ENCODE measurements at regions not wholly inside any gene's neighbourhood (a gene's known extent, or its start where the extent isn't known, plus 50 kb on each side); places are given as distances from the start of the nearest gene placed in this dataset.
A peak's percentile ranks its signal among the peaks of the same experiment; 100 is the strongest.

DNA sequence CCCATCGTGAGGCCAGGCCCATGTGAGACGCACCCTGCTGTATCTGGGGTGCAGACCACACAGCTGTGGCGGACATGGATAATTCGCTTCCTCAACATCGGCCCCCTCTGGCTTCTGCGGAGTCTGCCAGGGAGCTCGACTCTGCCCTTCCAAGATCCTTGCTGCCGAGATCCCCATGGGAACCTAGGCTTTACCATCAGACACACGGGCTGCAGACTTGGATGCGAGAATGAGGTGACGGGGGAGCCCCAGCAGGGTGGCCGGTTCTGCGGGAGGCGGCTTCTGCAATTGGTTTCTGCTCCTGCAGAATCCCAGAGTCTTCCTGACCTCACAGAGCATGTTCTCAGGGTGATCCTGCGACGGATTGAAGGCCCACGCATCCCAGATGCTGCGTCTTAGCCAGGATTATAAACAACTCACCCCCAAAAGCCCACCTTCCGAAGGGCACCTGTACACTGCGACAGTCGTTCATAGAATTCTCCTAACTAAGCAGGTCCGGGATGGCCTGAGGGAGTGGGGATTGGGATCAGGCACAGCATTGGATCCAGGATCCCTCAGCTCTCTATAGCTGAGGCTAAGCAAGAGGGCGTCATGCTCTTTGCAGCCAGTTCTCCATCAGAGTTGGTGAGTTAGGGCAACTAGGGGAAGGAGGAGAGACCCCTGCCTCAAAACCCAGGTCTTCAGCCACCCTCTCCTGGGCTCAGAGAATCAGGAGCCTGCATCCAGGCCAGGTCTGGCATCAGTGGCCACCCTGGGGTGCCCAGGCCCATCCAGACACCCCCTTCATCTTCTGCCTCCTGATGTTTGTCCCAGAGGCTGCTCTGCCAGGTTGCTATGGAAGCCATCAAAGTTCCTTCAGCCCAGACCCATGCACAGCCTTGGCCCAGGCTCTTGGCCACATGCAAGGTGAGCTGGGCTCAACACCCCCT lies 74.7 kb upstream of the SNTG2 start:
- Histone ChIP-seq H3K4me2 (ENCODE audit: insufficient read depth in 1 of 2, low read depth in 2 of 2, low read length in 2 of 2) (no peak overlapping the region), H3K23me2 (ENCODE audit: low read depth, low read length) (peaks cover 7% of the 10 kb centered on the region; the same call in 1 of the 2 replicates), H3K9me3 (ENCODE audit: insufficient read depth in 2 of 2, low read depth in 1 of 2, low read length in 1 of 2) (no peaks in the 10 kb centered on the region), H3K23ac (ENCODE audit: insufficient read length) (no peak overlapping the region), H3K4me1 (replicated peaks in 1 of 4; ENCODE audit: control insufficient read depth in 3 of 4, insufficient read depth in 4 of 4, low read length in 3 of 4) (peaks cover 0 to 5% (median 0%) of the 10 kb centered on the region in 4 experiments; a peak in 3 of 7 replicates), H2AFZ (ENCODE audit: low read length) (no peak overlapping the region), H2AK5ac (ENCODE audit: low read depth, low read length) (no peak overlapping the region), H3K18ac (ENCODE audit: extremely low read depth, low read length) (peak overlapping the region; percentile 32), H4K5ac (ENCODE audit: insufficient read length, low read depth, low read length) (no peak overlapping the region), H3K4me3 (ENCODE audit: extremely low read depth in 1 of 4, insufficient read depth in 2 of 4, low read depth in 3 of 4, low read length in 4 of 4) (no peak overlapping the region), H2BK20ac (ENCODE audit: low read length) (no peak overlapping the region), H4K91ac (replicated peaks; ENCODE audit: insufficient read length, low read length) (no peak overlapping the region), H3K79me1 (ENCODE audit: low read depth, low read length) (no peaks in the 10 kb centered on the region), H3K14ac (ENCODE audit: insufficient read length) (no peak overlapping the region), H3K4ac (replicated peaks; ENCODE audit: insufficient read length, low read depth, low read length) (no peak overlapping the region), H3K79me2 (ENCODE audit: control insufficient read depth in 1 of 2, insufficient read depth in 2 of 2, low read length in 2 of 2) (no peaks in the 10 kb centered on the region), H3K36me3 (ENCODE audit: control insufficient read depth in 2 of 4, insufficient read depth in 4 of 4, low read length in 3 of 4) (no peaks in the 10 kb centered on the region), H4K20me1 (replicated peaks in 1 of 2; ENCODE audit: control insufficient read depth in 1 of 2, insufficient read depth in 2 of 2, low read length in 2 of 2) (no peaks in the 10 kb centered on the region), H4K8ac (ENCODE audit: extremely low read depth, insufficient read depth, low read length) (peak overlapping the region; percentile 76; the same call in 1 of the 2 replicates), H3K27ac (ENCODE audit: low read depth, low read length) (no peak overlapping the region), H3K56ac (replicated peaks; ENCODE audit: insufficient read length, low read depth, low read length) (no peak overlapping the region), H2BK120ac (replicated peaks; ENCODE audit: low read depth, low read length) (no peak overlapping the region), H2BK15ac (ENCODE audit: low read length) (no peak overlapping the region), H2BK12ac (ENCODE audit: low read depth, low read length) (0 out of 2 replicates have a peak overlapping the region, but pooled peaks have one; percentile 68), H3K9ac (replicated peaks in 1 of 4; ENCODE audit: extremely low read depth in 1 of 4, low read depth in 3 of 4, low read length in 3 of 4) (no peak overlapping the region), H2BK5ac (ENCODE audit: low read depth, low read length) (no peak overlapping the region), H3K27me3 (replicated peaks in 1 of 4; ENCODE audit: control insufficient read depth in 3 of 4, extremely low read depth in 1 of 4, insufficient read depth in 3 of 4, low read length in 3 of 4) (peaks cover 0 to 4% (median 0%) of the 10 kb centered on the region in 4 experiments; a peak in 2 of 7 replicates)
- FAIRE-seq = no peak
- DNase-seq (ENCODE audit: low read depth in 1 of 2, low spot score in 2 of 2) = peak in 1 of 2 experiments; percentile 40
- ChIA-PET POLR2A (ENCODE audit: partially characterized antibody) (no interaction called here), CTCF (ENCODE audit: partially characterized antibody) (no interaction called here)
- WGBS, 2 experiments (ENCODE audit: extremely low coverage in 1 of 2, insufficient coverage in 1 of 2, insufficient read length in 1 of 2, insufficient replicate concordance in 2 of 2, low coverage in 1 of 2, low lambda C conversion rate in 2 of 2, missing lambda C conversion rate in 1 of 2) = 85% methylated on average over 23 of the region's 23 CpGs; no CpG with 5 or more reads in 1 of the 2 experiments
- TF ChIP-seq SRF (IDR thresholded peaks at IDR 0.05; ENCODE audit: low read depth, low read length) (no peak), NANOG (IDR thresholded peaks at IDR 0.05; ENCODE audit: insufficient read depth, low read depth, low read length, poor library complexity, severe bottlenecking) (no peak), TAF1 (IDR thresholded peaks at IDR 0.05; ENCODE audit: low read depth, low read length) (no peak), CEBPB (IDR thresholded peaks at IDR 0.05; ENCODE audit: low read depth, low read length) (no peak), KDM1A (IDR thresholded peaks at IDR 0.05; ENCODE audit: borderline replicate concordance, low read length) (no peak), GABPA (IDR thresholded peaks at IDR 0.05; ENCODE audit: borderline replicate concordance, insufficient read depth, low read length) (no peak), ASH2L (IDR thresholded peaks at IDR 0.05; ENCODE audit: low read length) (no peak), BRCA1 (IDR thresholded peaks at IDR 0.05; ENCODE audit: low read depth, low read length) (no peak), RAD21 (IDR thresholded peaks at IDR 0.05 in 1 of 2, conservative IDR thresholded peaks at IDR 0.05 in 1 of 2; ENCODE audit: low read depth in 2 of 2, low read length in 2 of 2) (no peak)
- TF ChIP-seq, protein P1, sequence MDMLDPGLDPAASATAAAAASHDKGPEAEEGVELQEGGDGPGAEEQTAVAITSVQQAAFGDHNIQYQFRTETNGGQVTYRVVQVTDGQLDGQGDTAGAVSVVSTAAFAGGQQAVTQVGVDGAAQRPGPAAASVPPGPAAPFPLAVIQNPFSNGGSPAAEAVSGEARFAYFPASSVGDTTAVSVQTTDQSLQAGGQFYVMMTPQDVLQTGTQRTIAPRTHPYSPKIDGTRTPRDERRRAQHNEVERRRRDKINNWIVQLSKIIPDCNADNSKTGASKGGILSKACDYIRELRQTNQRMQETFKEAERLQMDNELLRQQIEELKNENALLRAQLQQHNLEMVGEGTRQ (IDR thresholded peaks at IDR 0.05; ENCODE audit: low read length) = no peak
- TF ChIP-seq, protein P2, sequence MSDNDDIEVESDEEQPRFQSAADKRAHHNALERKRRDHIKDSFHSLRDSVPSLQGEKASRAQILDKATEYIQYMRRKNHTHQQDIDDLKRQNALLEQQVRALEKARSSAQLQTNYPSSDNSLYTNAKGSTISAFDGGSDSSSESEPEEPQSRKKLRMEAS (IDR thresholded peaks at IDR 0.05) = no peak
